Neutrophil (primary cell): ENCODE measurements at regions not wholly inside any gene's neighbourhood (a gene's known extent, or its start where the extent isn't known, plus 50 kb on each side); places are given as distances from the start of the nearest gene placed in this dataset.

Source experiments
- H3K27ac ChIP-seq: fragments of 200-600 bp; sonication (generic); 2 replicates; pipeline ENCODE4 v1.5.1; 2016; ENCODE audit warnings: mild to moderate bottlenecking, moderate library complexity
- H3K27me3 ChIP-seq: fragments of 200-600 bp; sonication (generic); 2 replicates; pipeline ENCODE4 v1.6.0; 2016; ENCODE audit warnings: mild to moderate bottlenecking
- H3K36me3 ChIP-seq: fragments of 200-600 bp; sonication (generic); 2 replicates; pipeline ENCODE4 v1.5.1; 2017
- H3K4me1 ChIP-seq, 2 experiments: fragments of 200-600 bp in 1 of 2; sonication (generic) in 1 of 2; 1 replicate in 1 of 2; 2 replicates in 1 of 2; pipeline versions ENCODE4 v1.5.1 to v1.6.1; 2013 to 2016; ENCODE audit warnings: low read depth in 1 of 2, low read length in 1 of 2, mild to moderate bottlenecking in 1 of 2, moderate library complexity in 1 of 2; ENCODE audit not compliant: control insufficient read depth in 1 of 2, insufficient read depth in 1 of 2
- H3K4me3 ChIP-seq, 2 experiments: fragments of 200-600 bp in 1 of 2; sonication (generic) in 1 of 2; 1 replicate in 1 of 2; 2 replicates in 1 of 2; pipeline ENCODE4 v1.5.1; 2013 to 2016; ENCODE audit warnings: low read depth in 1 of 2, low read length in 1 of 2, mild to moderate bottlenecking in 1 of 2, moderate library complexity in 1 of 2
- H3K9me3 ChIP-seq: fragments of 200-600 bp; sonication (generic); 2 replicates; pipeline ENCODE4 v1.5.1; 2016
- TF ChIP-seq, protein P1 (sequence below): fragments of 200-600 bp; sonication (generic); IDR thresholded peaks from 2 replicates; pipeline ENCODE4 v1.5.1; 2016; ENCODE audit warnings: antibody characterized with exemption

GRCh38 chr12:91289072-91289471, 106.5 kb upstream of the DCN start:
- Histone ChIP-seq H3K27ac (no peak overlapping the region), H3K27me3 (no peaks in the 10 kb centered on the region), H3K36me3 (no peaks in the 10 kb centered on the region), H3K9me3 (no peaks in the 10 kb centered on the region), H3K4me1 (no peaks in the 10 kb centered on the region), H3K4me3 (no peak overlapping the region)
- TF ChIP-seq, protein P1, sequence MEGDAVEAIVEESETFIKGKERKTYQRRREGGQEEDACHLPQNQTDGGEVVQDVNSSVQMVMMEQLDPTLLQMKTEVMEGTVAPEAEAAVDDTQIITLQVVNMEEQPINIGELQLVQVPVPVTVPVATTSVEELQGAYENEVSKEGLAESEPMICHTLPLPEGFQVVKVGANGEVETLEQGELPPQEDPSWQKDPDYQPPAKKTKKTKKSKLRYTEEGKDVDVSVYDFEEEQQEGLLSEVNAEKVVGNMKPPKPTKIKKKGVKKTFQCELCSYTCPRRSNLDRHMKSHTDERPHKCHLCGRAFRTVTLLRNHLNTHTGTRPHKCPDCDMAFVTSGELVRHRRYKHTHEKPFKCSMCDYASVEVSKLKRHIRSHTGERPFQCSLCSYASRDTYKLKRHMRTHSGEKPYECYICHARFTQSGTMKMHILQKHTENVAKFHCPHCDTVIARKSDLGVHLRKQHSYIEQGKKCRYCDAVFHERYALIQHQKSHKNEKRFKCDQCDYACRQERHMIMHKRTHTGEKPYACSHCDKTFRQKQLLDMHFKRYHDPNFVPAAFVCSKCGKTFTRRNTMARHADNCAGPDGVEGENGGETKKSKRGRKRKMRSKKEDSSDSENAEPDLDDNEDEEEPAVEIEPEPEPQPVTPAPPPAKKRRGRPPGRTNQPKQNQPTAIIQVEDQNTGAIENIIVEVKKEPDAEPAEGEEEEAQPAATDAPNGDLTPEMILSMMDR, result no peak

- Histone ChIP-seq H3K4me1 (no peaks in the 10 kb centered on the region), H3K36me3 (no peaks in the 10 kb centered on the region), H3K27me3 (no peaks in the 10 kb centered on the region), H3K4me3 (no peak overlapping the region), H3K27ac (no peak overlapping the region), H3K9me3 (no peaks in the 10 kb centered on the region)
- TF ChIP-seq, protein P1, result no peak
Measured at GRCh38 chr12:91287753-91288152, 105.1 kb upstream of the DCN start.

DNA sequence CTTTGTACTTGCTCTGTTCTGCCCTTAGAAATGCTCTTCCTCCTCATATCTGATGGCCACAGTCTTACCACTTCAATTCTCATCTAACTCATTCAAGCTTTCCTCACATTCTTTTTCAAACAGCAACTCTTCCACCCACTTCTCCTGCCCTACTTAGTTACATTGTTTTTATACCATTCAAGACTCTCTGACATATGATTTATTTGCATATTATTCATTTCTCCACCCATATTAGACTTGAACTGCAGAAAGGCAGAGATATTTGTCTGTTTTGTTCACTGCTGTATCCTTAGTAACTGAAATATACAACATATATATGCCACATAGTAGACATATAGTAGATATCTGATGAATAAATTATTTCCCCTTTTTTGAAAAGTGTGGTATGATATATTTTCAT, 95.5 kb upstream of the DCN start:
- Histone ChIP-seq H3K27ac (no peak overlapping the region), H3K27me3 (no peaks in the 10 kb centered on the region), H3K36me3 (no peaks in the 10 kb centered on the region), H3K9me3 (no peaks in the 10 kb centered on the region), H3K4me3 (no peak overlapping the region), H3K4me1 (no peaks in the 10 kb centered on the region)
- TF ChIP-seq, protein P1, result no peak

- Histone ChIP-seq H3K4me3 (no peak overlapping the region), H3K9me3 (no peaks in the 10 kb centered on the region), H3K27me3 (no peaks in the 10 kb centered on the region), H3K4me1 (no peaks in the 10 kb centered on the region), H3K36me3 (no peaks in the 10 kb centered on the region), H3K27ac (no peak overlapping the region)
- TF ChIP-seq, protein P1, result no peak
Measured at GRCh38 chr12:91276509-91276908, 93.9 kb upstream of the DCN start.

GRCh38 chr12:91275321-91275720, 92.7 kb upstream of the DCN start:
- H3K9me3 ChIP-seq, result no peaks in the 10 kb centered on the region
- TF ChIP-seq, protein P1, result no peak
- no peaks in the 10 kb centered on the region for H3K27me3 ChIP-seq

DNA sequence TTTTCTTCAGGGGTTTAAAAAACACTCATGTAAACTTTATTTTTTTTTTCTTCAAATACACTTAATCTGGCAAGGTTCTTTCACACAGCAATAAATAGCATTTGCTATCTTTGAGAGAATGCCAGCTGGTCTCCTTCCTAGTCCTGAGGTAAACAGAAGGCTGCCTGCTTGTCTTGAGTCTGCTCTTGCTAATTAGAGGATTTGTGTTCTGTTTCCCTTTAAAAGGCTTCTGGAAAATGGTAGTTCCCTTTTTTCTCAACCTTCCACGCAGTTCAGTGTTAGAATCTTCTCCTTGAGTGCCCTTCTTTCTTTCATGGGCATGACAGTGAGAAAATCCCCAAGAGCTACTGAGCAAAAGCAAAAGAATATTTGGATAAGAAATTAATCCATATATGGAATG, 92.3 kb upstream of the DCN start:
- no peak overlapping the region for H3K4me3 ChIP-seq

More at GRCh38 chr12:91275321-91275720, 92.7 kb upstream of the DCN start:
- H3K4me1 ChIP-seq, result no peaks in the 10 kb centered on the region
- no peak overlapping the region for H3K4me3 ChIP-seq
- H3K27ac ChIP-seq, result no peak overlapping the region
- H3K36me3 ChIP-seq, result no peaks in the 10 kb centered on the region

More for the DNA sequence above, 92.3 kb upstream of the DCN start:
- Histone ChIP-seq H3K36me3 (no peaks in the 10 kb centered on the region), H3K4me1 (no peaks in the 10 kb centered on the region), H3K27ac (no peak overlapping the region), H3K9me3 (no peaks in the 10 kb centered on the region), H3K27me3 (no peaks in the 10 kb centered on the region)
- TF ChIP-seq, protein P1, result no peak
